Left ventricle myocardium superior (tissue), 1 donor: ENCODE measurements at regions not wholly inside any gene's neighbourhood (a gene's known extent, or its start where the extent isn't known, plus 50 kb on each side); places are given as distances from the start of the nearest gene placed in this dataset.

ENCODE experiments used
- ATAC-seq: fragments of 200-7000 bp; cut with Tn5 transposase; one replicate; pipeline ENCODE4 v1.9.1; 2020; ENCODE audit warnings: mild to moderate bottlenecking, moderate library complexity
- DNase-seq: peaks from one replicate; pipeline ENCODE4 v3.0.0-alpha.2; 2020
- intact Hi-C: fragments of 100-400 bp; cut with micrococcal nuclease; formaldehyde crosslinking; loops from one replicate; pipeline ENCODE4 v1.11.0; 2022
- donor health status: DM: no; HTN: yes; CAD: no; lungs with severe emphysema.

DNA sequence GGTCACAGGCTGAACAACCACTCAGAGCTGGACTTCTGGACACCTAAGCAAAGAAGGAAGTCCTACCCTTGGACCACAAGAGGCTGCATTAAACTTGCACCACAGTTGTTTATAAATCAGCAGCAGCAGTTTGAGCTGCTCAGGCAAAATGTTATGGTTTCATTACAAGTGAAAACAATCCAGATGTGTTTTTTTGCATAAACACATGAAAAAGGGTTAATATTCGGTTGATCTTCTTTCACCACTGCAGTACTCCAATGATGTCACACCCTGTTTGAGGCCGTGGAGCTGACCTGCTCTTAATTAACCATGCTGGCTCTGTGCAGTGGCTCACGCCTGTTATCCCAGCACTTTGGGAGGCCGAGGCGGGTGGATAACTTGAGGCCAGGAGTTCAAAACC lies 490.8 kb upstream of the CELF2 start:
- ATAC-seq, result no peak
- intact Hi-C loops, result no loop called here
- DNase-seq, result no peak

DNA sequence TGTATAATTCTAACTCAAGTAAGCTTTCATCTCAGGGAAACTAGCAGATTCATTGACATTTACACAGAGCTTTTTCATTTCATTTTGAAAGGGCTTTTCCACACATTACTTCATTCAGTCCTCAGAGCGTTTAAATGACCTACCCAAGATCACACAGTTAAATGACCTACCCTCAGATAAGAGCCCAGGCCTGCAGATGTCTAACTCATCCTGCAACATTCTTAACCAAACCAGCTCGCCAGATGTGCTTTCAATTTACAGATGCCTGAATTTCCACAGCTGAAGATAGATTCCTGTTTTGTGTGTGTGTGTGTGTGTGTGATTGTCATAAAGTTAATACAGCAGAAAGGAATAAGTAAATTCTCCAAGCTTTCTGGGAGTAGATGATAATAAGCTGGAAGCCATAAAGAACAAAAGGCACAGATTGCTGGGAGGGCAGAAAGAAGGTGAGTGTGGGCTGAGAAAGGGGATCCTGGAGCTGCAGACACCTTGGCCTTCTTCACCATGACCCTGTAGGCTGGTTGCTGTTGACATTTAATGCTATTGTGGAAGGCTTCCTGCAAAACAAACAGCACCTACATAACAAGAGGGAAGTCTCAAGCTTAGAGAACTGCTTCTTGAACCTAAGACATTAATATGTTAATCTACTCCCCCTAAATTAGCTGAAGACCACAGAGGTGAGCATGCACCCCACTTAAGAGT lies 489.7 kb upstream of the CELF2 start:
- intact Hi-C loops, result no loop called here
- no peak for ATAC-seq

DNA sequence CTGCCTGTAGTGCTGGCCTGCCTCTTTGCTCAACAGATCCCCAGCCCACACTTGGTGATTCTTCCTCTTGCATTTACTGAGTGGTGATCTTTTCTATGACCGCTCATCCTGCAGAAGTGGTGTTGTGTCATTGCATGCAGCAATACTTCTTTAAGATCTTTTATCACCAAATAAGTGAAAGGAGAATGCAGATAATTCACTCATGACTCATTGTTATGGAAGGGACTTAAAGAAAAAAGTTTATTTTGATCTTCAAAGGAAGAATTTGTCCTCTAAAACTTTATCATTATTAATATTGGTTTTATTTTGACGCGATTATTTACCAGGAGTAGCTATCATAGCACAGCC lies 489.1 kb upstream of the CELF2 start:
- intact Hi-C loops, result no loop called here
- no peak for ATAC-seq
- no peak for DNase-seq

More for the DNA sequence above, 489.7 kb upstream of the CELF2 start:
- DNase-seq, result no peak

DNA sequence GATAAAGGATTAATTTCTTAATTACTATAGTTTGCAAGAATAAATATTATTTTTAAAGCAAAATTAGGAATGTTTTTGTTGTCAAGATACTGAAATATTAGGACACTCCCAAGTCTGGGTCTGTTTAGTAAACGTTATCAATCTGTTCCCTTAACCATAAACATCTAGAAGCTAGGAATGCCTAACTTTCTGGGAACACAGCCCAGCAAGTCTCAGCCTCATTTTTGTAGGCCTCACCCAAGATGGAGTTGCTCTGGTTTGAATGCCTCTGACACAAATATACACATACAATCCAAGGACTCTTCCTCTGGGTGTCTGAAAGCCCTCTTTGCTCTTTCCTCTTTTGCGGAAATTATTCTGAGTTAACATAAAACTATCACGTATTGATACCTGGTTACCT lies 487.4 kb upstream of the CELF2 start:
- DNase-seq, result no peak
- ATAC-seq, result no peak
- intact Hi-C loops, result no loop called here

- ATAC-seq (no peak), DNase-seq (no peak)
- intact Hi-C loops, result no loop called here
These were observed 485.4 kb upstream of the CELF2 start for GRCh38 chr10:10532236-10532635.

DNA sequence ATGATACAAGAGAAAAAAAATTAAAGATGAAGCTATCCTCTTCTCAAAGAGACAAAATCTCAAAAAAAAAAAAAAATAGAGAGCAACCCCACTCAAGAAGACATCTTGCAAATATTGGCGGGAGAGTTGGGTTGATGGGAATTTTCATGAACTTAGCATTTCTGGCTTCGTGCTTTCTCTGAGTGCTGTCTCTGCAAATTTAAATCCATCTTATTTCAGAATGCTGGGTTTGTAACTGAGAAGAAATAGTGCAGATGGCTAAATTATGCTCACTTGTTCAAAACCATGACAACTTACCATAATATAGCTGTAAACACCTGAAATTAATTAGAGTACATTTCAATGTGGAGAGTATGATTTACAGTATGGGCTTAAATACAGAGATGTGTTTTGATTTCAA lies 484.8 kb upstream of the CELF2 start:
- no peak for DNase-seq
- intact Hi-C loops, result no loop called here
- no peak for ATAC-seq

GRCh38 chr10:10533437-10533836 lies 484.2 kb upstream of the CELF2 start:
- DNase-seq (no peak), ATAC-seq (no peak)
- intact Hi-C loops, result no loop called here

GRCh38 chr10:10538326-10538725 lies 479.3 kb upstream of the CELF2 start:
- ATAC-seq (no peak), DNase-seq (no peak)
- intact Hi-C loops, result no loop called here

DNA sequence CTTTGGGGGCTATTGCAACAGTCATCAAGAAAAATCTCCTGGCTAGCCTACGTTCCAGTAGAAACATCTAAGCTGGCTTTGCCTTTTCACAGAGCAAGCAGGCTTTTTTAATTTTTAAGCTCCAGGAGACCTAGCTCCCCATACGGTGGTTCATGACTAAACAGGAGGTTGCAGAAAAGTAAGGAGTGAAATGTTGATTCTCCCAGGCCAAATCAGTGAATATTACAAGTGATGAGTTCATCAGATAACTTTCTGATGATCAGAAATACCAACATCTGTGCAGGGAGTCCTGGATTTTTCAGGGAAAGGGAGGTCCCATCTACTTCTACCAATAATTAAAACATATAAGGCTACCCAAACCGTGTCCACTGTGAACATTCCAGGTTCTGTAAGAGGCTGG lies 477.3 kb upstream of the CELF2 start:
- no peak for DNase-seq
- intact Hi-C loops, result no loop called here
- no peak for ATAC-seq

DNA sequence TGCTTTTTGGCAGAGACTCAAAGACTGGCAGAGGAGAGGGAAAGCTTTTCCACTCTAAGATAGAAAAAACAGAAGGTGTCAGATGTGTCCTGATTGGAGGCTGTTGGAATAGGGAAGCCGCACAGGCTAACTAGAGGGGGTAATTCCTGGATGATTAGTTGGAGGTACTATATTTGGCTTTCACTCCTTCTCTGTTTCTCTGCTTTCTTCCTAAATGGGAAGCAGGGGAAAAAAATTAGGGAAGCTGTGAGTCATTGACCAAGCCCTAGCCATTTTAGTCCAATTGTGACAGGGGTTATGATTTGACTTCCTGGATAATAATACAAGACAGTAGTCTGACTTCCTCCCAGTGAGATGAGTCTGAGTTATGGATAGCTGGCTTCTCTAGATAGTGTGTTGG lies 475.2 kb upstream of the CELF2 start:
- ATAC-seq, result no peak
- intact Hi-C loops, result no loop called here
- no peak for DNase-seq

GRCh38 chr10:10544890-10545289 lies 472.8 kb upstream of the CELF2 start:
- ATAC-seq, result no peak
- intact Hi-C loops, result no loop called here
- DNase-seq, result no peak

GRCh38 chr10:10545771-10546170 lies 471.9 kb upstream of the CELF2 start:
- intact Hi-C loops, result no loop called here

GRCh38 chr10:10551596-10552301 lies 465.9 kb upstream of the CELF2 start:
- intact Hi-C loops, result no loop called here
- no peak for DNase-seq
- ATAC-seq, result no peak

More at GRCh38 chr10:10545771-10546170, 471.9 kb upstream of the CELF2 start:
- DNase-seq (no peak), ATAC-seq (no peak)

DNA sequence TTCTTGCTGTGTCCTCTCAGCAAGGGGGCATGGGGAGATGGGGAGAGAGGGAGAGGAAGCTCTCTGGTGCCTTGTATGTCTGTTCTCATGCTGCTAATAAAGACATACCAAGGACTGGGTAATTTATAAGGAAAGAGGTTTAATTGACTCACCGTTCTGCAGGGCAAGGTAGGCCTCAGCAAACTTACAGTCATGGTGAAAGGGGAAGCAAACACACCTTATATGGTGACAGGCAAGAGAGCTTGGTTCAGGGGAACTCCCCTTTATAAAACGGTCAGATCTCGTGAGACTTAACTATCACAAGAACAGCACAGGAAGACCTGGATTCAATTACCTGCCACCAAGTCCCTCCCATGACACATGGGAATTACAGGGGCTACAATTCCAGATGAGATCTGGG lies 464.7 kb upstream of the CELF2 start:
- DNase-seq (no peak), ATAC-seq (no peak)
- intact Hi-C loops, result no loop called here

- intact Hi-C loops, result no loop called here
- DNase-seq (no peak), ATAC-seq (no peak)
These were observed 453.4 kb upstream of the CELF2 start for GRCh38 chr10:10564081-10564794.

DNA sequence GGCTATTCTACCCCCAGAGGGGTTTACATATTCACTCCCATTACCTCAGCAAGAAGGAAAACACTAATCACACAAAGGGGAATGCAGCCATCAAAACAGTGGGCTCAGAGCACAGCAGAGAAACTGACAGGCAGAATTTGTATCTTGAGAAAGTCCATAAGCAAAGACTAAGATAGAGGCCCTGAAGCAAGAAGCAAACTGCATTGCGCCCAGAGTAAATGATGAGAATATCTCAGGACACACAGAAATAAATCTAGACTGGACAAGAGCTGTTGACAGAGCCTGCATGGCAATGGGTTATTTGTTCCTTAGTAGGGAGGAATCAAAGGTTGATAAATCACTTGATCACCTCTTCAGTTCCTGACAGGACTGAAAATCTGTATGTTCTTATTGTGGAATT lies 440.7 kb upstream of the CELF2 start:
- intact Hi-C loops, result no loop called here
- DNase-seq, result no peak
- no peak for ATAC-seq

DNA sequence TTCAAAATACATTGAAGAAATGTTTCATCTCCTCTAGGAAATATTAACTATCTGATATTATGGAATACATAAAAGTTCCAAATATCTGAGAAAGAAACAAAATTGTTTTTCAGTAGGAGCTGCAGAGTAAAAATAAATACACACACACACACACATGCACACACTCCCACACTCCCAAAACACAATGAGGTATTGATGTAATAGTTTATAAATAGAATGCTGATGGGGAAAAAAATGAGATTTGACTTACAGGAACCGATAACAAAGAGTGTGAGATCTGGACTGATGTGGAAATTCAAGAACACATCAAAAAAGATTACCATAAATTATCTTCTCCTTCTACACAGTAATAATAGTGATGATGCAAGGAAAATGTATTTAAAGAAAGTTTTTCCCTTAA lies 438.0 kb upstream of the CELF2 start:
- intact Hi-C loops, result no loop called here
- no peak for DNase-seq
- no peak for ATAC-seq

- intact Hi-C loops, result no loop called here
- DNase-seq (no peak), ATAC-seq (no peak)
These were observed 433.5 kb upstream of the CELF2 start for GRCh38 chr10:10584161-10584560.

DNA sequence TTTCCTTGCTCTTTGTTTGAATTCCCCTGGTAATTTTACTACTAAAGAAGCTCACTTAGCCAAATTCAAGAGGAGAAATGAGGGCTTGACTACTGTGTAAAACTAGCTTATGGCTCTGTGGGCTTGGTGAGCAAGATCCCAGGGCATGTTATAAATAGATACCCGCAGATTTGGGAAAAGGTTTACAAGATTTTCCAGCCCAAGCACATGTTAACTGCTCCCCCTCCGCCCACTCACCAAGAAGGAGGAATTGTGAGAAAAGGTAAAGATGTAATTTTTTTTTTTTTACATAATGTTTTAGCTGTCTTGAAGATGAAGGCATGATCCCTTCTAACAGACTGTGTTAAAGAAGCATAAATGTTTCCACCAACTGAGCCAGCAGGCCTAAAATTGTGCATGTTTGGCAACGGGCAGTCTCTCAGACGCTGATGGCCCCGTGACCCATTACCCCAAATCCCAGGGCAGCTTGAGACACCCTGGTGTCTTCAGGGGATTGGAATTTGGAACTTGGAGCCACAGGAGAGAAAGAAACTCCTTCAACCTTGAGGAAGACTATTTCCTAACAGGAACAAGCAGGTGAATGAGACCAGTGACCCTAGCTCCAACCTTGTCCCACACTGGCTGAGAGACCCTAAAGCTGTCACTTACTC lies 429.8 kb upstream of the CELF2 start:
- no peak for DNase-seq
- intact Hi-C loops, result no loop called here
- no peak for ATAC-seq
